ENCODE measurements at regions not wholly inside any gene's neighbourhood (a gene's known extent, or its start where the extent isn't known, plus 50 kb on each side); places are given as distances from the start of the nearest gene placed in this dataset.

DNA sequence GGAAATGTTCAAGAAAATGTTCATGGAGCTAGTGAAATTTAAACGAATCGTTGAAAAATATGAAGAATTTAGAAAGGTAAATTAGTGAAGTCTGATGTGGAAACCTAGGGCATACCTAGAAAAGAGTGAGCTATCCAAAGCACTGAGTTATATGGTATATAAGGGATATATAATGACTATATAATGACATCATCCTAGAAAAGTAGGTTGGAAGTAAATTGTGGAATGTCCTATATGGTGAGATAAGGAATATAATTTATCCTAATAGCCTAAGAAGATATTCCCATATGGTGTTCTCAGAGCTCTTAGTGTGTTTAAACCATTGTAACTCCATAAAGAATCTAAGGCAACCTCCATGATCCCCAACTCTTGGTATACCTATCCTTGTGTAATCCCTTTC lies 876.4 kb upstream of the ADGRL2 start:
- H3K9me3 Mint-ChIP-seq, result no peaks in the 10 kb centered on the region

DNA sequence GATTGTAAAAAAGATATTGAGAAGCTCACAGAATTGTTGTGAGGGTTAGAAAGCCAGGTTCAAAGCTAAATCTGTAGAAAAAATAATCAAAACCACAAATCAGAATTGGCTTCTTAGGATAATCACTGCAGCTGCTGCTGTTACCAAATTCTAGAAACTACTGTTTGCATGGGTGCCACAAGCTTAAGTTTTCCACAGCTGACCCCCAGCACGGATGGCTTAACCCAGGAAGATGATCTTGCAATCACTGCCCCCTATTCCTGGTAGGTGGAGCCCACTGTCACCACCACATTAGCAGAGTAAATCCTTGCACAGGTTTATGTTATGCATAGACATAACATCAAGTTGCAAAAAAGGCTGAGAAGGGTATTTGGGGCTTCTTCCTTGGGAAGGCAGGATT lies 877.8 kb upstream of the ADGRL2 start:
- no peaks in the 10 kb centered on the region for H3K27me3 Mint-ChIP-seq (ENCODE audit: insufficient read depth)
- TF ChIP-seq, protein P1, sequence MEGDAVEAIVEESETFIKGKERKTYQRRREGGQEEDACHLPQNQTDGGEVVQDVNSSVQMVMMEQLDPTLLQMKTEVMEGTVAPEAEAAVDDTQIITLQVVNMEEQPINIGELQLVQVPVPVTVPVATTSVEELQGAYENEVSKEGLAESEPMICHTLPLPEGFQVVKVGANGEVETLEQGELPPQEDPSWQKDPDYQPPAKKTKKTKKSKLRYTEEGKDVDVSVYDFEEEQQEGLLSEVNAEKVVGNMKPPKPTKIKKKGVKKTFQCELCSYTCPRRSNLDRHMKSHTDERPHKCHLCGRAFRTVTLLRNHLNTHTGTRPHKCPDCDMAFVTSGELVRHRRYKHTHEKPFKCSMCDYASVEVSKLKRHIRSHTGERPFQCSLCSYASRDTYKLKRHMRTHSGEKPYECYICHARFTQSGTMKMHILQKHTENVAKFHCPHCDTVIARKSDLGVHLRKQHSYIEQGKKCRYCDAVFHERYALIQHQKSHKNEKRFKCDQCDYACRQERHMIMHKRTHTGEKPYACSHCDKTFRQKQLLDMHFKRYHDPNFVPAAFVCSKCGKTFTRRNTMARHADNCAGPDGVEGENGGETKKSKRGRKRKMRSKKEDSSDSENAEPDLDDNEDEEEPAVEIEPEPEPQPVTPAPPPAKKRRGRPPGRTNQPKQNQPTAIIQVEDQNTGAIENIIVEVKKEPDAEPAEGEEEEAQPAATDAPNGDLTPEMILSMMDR (IDR thresholded peaks at IDR 0.05), result no peak

More for the DNA sequence above, 876.4 kb upstream of the ADGRL2 start:
- H3K4me3 Mint-ChIP-seq, result no peak overlapping the region
- H3K27ac Mint-ChIP-seq, result no peak overlapping the region
- TF ChIP-seq, protein P1 (IDR thresholded peaks at IDR 0.05), result no peak
- H3K4me1 Mint-ChIP-seq (ENCODE audit: low read depth), result no peaks in the 10 kb centered on the region
- H3K27me3 Mint-ChIP-seq (ENCODE audit: insufficient read depth), result no peaks in the 10 kb centered on the region
- no peak for DNase-seq
- no peaks in the 10 kb centered on the region for H3K36me3 Mint-ChIP-seq (ENCODE audit: low read depth)

DNA sequence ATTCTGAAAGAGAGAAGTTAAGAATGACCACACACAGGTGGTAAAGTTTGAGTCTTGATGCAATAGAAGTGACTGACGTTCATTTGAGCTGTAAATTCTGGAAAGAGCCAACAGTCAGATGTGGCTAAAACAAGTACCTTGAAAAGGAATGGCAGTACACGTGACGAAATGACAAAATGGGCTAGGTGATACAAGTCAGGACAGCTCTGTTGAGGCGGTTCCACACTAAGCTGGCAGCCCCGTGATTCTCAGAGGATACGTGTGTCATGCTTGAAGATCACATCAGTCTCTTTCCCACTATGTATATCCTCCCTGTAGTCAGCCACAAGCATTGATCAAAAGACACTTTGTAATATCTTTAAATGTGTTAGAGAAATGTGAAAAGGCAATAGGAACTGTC lies 881.3 kb upstream of the ADGRL2 start:
- Mint-ChIP-seq H3K36me3 (ENCODE audit: low read depth) (no peaks in the 10 kb centered on the region), H3K27me3 (ENCODE audit: insufficient read depth) (no peaks in the 10 kb centered on the region), H3K9me3 (no peaks in the 10 kb centered on the region), H3K27ac (no peak overlapping the region), H3K4me3 (no peak overlapping the region), H3K4me1 (ENCODE audit: low read depth) (no peaks in the 10 kb centered on the region)
- TF ChIP-seq, protein P1 (IDR thresholded peaks at IDR 0.05), result no peak
- no peak for DNase-seq

More for the DNA sequence above, 877.8 kb upstream of the ADGRL2 start:
- no peak overlapping the region for H3K4me3 Mint-ChIP-seq
- no peak for DNase-seq
- no peaks in the 10 kb centered on the region for H3K9me3 Mint-ChIP-seq
- no peaks in the 10 kb centered on the region for H3K4me1 Mint-ChIP-seq (ENCODE audit: low read depth)
- H3K36me3 Mint-ChIP-seq (ENCODE audit: low read depth), result no peaks in the 10 kb centered on the region
- H3K27ac Mint-ChIP-seq, result no peak overlapping the region

DNA sequence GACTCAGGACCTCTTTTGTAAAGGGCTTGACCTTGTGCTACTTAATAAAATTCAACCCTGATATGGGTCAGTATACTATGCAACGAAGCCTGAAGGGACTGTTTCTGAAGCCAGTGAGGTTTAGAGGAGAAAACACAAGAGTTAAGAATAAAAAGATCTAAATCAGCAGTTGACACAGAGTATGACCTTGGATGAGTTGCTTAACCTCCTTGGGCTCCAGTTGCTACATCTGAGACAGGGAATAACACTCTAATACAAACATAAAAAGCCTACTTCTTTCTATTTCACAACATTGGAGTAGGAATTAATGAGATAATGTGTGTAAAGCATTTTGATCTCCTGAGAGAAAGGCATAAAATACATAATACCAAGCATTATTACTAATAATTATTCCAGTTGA lies 882.4 kb upstream of the ADGRL2 start:
- TF ChIP-seq, protein P1 (IDR thresholded peaks at IDR 0.05), result no peak
- Mint-ChIP-seq H3K27me3 (ENCODE audit: insufficient read depth) (no peaks in the 10 kb centered on the region), H3K4me1 (ENCODE audit: low read depth) (no peaks in the 10 kb centered on the region), H3K27ac (no peak overlapping the region), H3K4me3 (no peak overlapping the region), H3K36me3 (ENCODE audit: low read depth) (no peaks in the 10 kb centered on the region), H3K9me3 (no peaks in the 10 kb centered on the region)
- no peak for DNase-seq

DNA sequence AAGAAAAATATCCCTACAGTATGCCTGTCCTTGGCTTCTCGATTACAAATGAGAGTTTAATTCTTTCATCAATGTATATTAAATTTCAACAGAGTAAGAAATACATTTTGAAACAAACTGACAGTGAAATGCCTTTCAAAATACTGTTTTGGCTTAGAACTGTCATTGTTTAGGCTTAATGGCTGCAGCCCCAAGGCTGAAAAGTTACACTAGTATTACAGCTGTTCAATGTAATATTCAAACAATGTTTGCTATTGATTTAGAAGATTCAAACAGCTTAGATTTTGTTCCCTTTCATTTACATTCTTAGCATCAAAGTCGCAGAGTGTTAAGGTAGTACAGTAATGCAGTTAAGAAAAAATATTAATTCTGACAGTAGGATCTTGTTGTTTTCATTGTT lies 882.9 kb upstream of the ADGRL2 start:
- Mint-ChIP-seq H3K4me3 (no peak overlapping the region), H3K9me3 (0 out of 2 replicates have a peak, but pooled peaks cover 3% of the 10 kb centered on the region), H3K36me3 (ENCODE audit: low read depth) (no peaks in the 10 kb centered on the region), H3K27me3 (ENCODE audit: insufficient read depth) (no peaks in the 10 kb centered on the region), H3K27ac (no peak overlapping the region), H3K4me1 (ENCODE audit: low read depth) (no peaks in the 10 kb centered on the region)
- TF ChIP-seq, protein P1 (IDR thresholded peaks at IDR 0.05), result no peak
- DNase-seq, result no peak

DNA sequence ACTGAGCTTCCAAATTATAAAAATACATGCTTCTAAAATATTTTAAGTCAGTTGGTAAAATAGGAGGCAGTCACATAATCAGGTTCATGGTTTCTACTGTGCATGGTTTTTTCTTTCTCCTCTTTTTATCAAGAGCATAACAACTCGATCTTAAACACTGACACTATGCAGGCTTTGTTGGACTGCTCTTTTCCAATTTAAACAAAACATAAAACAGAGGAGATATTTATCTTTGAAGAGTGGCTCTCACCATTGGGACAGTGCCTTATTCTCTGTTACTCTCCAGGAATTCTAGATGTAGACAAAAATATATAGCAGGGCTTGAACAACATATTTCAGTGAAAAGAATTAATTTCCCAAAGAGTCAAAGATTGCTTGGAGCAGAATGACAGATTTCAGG lies 883.5 kb upstream of the ADGRL2 start:
- TF ChIP-seq, protein P1 (IDR thresholded peaks at IDR 0.05), result no peak
- Mint-ChIP-seq H3K36me3 (ENCODE audit: low read depth) (no peaks in the 10 kb centered on the region), H3K27ac (no peak overlapping the region), H3K4me1 (ENCODE audit: low read depth) (no peaks in the 10 kb centered on the region), H3K27me3 (ENCODE audit: insufficient read depth) (no peaks in the 10 kb centered on the region), H3K9me3 (0 out of 2 replicates have a peak, but pooled peaks cover 5% of the 10 kb centered on the region), H3K4me3 (no peak overlapping the region)
- no peak for DNase-seq

All from HFFc6 (cell line).